Umbilical cord (tissue), 1 donor: ENCODE measurements at regions not wholly inside any gene's neighbourhood (a gene's known extent, or its start where the extent isn't known, plus 50 kb on each side); places are given as distances from the start of the nearest gene placed in this dataset.

Experiments
- DNase-seq: peaks from one replicate; pipeline ENCODE4 v3.0.0-alpha.2; 2015; ENCODE audit warnings: low spot score

DNA sequence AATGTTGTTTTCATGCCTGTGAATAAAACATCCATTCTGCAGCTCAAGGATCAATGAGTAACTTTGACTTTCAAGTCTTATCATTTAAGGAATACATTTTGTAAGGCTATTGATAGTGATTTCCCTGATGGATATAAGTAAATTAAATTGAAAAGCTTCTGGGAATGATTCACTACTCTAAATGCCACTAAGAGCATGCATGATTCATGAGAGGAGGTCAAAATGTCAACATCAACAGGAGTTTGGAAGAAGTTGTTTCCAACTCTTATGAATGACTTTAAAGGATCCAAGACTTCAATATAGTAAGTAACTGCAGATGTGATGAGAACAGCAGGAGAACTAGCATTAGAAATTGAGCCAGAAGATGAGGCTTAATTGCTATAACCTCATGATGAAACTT lies 1487.3 kb downstream of the PCDH7 start:
- no peak for DNase-seq

DNA sequence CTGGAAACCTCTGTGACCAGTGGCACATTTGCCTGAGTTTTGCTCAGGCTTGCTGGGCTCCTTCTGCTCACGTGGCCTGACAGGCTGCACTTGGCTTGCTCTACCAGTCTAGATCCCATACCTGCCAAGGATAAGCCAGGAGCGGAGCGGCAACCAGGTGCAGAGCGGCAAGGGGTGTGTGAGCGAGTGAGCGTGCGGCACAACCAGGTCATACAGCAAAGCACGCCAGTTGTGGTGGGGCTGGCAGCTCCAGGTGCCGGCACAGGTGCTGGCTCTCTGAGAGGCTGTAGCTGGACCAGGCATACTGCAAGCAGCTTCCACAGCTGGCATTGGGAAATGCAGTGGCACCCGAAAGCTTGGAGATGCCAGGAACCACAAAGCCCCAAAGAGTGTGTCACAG lies 1495.1 kb downstream of the PCDH7 start:
- DNase-seq = no peak

DNA sequence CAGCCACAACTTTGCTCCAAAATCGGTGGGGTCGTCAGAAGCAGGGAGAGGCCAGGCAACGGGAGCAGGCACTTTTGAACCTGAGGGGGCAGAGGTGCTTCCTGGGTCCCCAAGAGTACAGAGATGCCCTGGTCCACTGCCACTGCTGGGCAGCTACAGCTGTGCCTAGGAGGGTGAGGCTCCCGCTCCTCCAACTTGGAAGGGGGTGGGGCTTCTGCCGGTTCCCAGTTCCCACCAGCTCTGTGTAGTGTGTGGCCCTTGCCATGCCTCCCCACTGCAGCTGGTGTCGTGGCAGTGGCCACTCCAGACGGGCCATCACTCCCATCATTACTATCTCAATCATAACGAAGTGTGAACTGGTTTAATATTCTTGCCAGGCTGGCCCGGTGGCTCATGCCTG lies 1496.3 kb downstream of the PCDH7 start:
- DNase-seq = no peak

DNA sequence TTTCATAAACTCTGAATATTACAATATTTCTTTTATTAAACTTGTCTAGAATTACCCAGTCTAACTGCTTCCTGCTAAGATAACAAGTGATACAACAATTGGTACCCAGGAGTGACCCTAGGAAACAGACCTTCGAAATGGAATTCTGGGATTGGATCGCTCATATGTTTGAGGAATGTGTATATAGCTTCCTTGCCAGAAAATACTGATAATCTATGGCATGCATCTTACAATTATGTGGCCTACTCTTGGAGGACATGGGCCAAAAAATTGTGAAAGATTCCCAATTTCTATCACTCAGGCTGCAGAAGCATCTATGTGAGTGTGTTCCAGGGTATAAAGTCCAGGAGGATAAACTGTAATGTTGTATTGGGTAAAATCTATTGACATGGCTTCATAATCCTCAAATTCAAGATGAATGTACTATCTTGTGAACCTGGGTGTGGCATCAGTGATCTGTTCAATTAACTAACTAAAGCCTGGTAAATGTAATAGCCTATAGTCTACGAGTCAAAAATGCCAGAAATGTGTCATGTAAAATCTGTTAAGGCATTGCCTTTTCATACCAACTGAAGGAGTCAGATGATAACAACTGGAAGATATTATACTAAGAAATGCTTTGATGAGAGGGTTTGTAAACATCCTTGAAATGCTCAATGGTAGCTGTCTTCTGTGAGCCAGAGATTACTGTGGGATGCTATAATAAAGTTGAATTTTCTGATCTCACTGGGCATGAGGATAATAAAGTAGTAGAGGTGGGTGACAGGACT lies 1499.3 kb downstream of the PCDH7 start:
- DNase-seq = peak; percentile 2

DNA sequence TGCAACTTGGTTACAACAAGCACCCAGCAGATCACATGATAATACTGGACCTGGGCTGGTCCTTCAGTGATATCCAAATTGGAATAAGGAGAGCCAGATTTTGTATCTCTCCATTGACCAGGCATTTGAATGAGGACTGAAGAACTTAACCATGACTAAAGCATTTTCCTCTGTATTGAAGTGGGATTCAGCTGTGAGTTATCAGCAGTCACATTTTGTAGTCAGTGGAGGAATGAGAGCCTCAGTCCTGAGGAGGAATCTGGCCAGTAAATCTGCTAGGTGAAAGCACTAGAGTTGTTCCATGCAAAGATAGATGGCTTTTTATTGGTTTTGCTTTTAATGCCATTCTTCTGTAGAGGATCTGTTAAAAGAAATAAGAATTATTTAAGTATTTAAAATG lies 1506.0 kb downstream of the PCDH7 start:
- no peak for DNase-seq

DNA sequence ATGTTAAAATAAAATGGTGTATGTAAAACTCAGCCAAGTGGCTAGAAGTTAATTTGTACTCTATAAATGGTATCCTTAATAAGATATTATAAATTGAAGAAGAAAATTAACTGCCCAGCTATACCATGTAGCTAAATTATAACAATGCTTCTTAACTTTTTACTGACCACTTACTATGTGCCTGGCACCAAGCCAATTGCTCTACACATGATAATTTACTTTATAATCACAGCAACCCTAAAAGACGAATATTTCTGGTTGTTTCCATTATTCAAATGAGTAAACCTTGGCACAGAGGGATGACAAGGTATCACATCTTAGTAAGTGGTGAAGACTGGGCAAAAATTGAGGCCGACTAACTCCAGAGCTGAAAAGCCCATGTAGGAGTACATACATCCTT lies 1506.6 kb downstream of the PCDH7 start:
- no peak for DNase-seq

DNA sequence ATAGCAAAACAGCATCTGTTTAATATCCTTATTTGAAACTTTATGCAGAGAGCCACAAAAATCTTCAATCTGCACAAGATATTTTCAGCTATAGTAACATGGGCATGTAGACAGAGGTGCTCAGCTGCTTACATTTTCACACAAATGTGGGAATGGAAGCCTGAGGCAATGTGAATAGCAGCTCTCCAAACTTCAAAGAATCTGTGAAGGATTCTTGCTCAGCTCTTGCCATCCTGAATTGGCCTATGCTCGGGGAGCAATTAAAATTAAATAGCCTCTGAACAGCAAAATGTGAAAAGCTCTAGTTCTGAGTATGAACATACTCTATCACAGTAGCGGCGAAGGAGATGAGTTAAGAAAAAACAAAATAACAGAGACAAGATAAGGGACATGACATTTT lies 1523.8 kb downstream of the PCDH7 start:
- DNase-seq = no peak

DNA sequence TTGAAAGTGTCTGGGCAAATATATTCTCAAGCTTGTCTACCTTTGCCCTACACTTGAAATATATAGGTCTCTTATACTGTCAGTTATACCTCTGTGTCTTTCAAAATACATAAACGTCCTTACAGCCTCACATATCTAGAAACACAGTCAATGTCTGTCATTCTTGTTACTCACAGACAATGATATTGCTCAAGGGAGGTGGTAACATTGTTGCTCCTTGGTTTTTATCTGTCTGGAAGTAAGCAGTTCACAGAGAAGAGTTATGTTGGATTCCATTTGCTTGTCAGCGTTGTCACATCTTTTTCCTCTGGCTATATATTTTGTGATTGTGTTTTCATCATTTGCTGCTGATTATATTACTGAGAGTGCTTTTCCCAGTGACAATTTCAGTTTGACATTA lies 1528.9 kb downstream of the PCDH7 start:
- DNase-seq = no peak

DNA sequence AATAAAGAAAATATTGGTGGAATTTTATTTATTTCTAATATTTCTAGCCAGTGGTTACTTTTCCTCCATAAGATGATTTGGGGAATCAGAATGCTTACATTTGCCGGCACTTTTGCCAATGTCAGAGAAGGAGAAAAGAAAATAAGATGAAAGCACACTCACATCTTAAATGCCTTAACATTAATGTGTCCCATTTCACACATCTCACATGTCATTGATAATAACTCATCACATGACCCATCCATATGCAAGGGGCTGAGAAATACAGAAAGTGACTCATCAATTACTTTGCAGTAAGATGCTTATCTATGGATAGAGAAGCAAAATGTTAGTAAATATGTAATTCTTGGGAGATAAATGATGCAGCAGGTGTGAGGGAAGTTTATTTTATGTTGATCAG lies 1531.0 kb downstream of the PCDH7 start:
- no peak for DNase-seq

DNA sequence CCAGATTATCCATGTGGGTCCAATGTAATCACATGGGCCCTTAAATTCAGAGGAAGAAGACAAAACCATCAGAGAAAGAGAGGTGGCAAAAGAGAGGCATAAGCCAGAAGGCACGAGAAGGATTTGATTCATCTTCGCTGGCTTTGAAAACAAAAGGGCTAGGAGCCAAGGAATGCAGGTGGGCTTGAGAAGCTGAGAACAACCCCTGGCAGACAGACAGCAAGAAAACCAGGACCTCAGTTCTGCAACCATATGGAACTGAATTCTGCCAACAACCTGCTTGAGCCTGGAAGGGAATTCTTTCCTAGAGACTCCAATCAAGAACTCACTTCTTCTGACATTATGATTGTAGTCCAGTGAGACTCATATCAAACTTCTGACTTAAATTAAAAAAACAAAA lies 1531.8 kb downstream of the PCDH7 start:
- no peak for DNase-seq

DNA sequence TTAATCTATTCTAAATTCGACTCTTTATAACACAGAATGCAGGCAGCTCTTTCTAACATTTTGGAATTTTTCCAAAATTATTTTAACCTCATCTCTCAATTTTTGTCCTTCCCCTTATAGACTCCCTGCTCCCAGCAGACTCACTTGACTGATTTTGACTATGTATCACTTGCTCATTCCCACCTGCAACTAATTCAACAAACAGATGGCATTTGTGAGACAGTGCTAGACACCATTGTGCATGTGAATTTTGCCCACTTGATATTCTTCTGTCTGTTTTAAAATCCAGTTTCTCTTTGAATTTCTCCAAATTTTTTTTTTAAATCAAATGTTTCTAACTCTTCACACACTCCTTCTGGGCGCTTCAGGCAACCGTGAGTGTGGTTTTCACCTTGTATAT lies 1534.0 kb downstream of the PCDH7 start:
- no peak for DNase-seq

DNA sequence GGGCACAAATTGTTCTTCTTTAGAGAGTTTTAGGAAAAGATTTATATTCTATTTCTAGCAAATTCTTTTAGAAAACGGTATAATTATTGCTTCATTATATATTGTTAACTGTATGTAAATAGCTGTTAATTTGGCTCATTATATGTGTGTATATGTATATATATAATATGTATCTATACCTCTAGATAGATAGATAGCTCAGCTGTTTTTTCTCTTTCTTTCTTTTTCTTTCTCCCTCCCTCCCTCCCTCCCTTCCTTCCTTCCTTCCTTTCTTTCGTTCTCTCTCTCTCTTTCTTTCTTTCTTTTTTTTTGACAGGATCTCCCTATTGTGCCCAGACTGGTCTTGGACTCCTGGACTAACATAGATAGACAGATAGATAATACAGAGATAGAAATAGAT lies 1538.8 kb downstream of the PCDH7 start:
- no peak for DNase-seq

DNA sequence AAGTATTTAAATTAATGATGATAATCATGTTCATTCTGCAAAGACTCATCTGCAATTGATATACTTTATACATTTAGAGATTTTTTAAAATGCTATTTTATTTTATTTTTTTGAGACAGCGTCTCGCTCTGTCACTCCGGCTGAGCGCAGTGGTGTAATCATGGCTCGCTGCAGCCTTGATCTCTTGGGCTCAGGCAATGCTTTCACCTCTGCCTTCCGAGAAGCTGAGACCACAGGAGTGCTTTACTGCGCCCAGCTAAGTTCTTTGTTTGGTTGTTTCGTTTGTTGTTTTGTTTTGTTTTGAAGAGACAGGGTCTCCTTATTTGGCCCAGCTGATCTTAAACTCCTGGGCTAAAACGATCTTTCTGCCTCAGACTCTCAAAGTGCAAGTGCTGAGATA lies 1541.0 kb downstream of the PCDH7 start:
- no peak for DNase-seq

DNA sequence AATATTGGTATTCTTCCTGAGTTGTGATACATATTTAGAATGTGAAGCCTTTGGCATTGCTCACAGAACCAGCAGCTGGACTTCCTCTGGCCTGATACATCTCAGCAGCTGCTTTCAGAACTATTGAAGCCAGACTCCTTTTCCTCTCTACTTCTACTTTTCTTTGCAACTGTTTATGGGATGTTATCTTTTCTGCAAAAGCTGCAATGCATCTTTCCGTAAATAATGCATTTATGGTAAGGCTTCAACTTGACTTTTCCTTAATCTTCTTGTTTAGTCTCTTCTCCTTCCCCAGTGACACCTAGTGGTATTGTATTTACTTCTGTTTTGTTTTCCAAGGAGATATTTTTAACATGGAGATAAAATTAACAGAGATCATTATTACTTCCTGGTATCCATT lies 1548.7 kb downstream of the PCDH7 start:
- peak; percentile 61 for DNase-seq

DNA sequence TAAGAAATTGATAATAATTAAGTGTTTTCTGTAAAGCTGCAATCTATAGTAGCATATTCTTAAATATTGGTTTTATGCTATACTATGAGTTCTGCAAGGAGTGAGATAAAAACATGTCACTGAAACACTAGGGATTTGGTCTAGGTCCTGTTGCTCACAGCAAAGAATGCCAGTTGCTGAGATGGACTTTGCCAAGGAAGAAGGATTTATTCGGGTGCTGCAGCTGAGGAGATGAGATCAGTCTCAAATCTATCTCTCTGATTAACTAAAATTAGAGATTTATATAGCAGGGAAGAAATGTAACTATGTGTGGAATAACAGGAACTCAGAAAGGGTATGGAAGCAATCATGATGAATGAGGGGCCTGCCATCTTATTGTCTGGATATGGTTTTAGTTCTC lies 1569.9 kb downstream of the PCDH7 start:
- DNase-seq = no peak

DNA sequence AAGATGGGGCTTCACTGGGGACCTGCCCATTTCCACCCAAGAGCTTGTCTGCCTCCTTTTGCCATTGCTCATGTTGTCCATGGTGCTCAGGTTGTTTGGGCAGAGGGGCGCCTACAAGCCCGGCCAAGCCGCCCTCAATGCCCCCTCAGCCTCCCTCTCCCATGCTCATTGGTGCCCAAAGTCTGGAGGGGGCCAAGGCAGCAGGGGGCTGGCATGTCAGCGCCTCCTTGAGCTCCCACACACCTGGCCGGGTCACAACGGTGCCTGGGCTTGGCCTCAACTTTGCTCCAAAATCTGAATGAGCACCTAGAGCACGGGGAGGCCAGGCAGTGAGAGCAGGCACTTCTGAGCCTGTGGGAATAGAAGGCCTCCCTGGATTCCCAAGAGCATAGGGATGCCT lies 1598.8 kb downstream of the PCDH7 start:
- no peak for DNase-seq

DNA sequence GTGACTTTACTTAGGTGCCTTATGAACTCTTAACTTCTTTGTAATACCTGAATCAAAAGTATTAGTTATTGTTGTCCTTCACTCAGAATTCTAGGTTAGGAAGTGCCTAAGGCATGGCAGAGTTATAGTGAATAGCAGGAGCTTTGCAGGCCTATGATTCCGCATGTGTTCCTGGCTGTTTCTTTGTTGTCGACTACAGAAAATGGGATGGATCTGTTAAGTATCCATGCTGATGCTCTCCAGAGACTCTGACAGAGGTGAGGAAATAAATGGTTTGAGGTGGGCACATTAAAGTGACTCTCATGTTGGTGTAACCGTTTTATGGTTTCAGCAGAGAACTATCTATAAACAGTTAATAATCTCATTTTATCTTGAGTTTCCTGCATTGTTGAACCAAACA lies 1601.3 kb downstream of the PCDH7 start:
- no peak for DNase-seq

DNA sequence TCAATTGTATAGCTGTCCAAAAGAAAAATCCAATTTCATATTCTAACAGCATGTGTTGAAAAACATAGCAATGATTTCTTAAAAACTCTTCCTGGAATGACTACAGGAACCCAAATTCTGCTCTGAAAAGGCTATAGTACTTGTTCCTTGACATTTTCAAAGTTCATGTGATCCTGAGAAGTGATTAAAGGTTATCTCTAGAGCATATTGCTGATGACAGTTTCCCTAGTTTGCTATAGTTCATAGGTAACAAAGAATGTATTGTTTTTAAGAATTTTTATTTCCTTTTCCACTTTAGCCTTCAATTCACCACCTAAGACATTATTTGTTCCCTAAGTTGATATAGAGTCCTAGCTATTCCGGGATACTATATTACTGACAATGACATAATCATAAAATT lies 1614.6 kb downstream of the PCDH7 start:
- DNase-seq = no peak

DNA sequence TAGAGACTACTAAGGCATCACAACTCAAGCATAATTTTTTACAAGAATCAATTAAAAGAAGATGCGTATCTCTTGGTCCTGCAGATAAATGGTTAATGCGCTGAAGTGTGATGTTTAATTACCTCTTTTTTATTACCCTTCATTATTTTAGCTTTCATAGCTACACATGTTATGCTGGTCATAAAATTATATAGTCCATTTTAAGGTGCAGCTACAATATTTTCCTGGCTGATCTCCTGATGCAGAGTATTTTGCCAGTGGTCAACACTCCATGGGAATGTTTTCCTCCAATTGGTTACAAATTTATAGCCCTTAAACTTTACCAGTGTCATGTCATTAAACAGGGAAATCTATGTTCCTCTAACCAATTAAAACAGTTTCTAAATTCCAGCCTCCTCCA lies 1617.2 kb downstream of the PCDH7 start:
- DNase-seq = no peak

DNA sequence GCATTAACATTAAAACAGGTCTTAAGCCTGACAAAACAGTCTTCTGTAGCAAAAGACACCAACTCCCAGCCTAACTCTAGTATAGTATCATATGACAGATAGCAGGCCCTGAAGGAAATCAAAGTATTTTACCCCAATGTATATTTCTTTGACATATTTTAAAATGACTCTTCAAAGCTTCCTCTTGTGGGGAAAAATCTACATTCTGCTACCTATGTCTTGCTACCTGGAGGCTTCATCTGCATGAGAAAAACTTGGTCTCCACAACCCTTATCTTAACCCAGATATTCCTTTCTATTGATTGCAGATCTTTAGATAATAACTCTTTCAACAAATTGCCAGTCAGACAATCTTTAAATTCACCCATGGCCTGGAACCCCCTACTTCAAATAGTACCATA lies 1620.4 kb downstream of the PCDH7 start:
- no peak for DNase-seq

DNA sequence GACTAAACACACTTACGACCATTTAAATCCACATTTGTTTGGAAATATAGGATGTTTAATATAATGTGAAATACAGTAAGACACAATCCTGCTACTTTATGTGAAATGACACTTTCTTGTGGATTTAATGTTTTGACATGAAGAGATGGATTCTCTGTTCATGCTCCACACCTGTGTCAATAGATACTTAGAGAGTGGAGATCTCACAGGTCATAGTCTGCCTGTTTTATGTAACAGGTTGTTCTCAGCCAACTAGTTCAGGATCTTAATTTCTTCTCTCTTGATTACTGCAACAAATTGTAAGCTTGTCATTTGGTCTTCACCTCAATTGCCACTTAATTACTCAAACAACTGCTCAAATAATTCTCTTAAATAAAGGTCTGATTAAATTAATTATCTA lies 1621.2 kb downstream of the PCDH7 start:
- DNase-seq = no peak

DNA sequence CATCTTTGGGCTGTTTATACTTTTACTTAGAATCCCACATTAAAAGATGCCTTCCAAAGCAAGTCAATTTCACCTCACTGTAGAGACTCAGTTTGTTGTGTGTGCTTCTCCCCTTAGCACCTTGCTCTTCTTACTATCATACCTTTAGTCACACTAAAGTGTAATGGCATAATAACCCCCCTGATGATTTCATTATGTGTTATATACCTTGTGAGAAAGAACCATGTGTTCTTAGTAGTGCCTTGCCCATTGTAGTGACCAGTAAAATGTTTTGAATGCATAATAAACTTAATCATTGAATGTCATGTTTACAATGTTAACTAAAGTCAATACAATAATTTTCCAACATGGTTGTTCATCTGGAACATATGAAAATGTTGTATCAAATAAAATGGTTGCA lies 1621.9 kb downstream of the PCDH7 start:
- no peak for DNase-seq

DNA sequence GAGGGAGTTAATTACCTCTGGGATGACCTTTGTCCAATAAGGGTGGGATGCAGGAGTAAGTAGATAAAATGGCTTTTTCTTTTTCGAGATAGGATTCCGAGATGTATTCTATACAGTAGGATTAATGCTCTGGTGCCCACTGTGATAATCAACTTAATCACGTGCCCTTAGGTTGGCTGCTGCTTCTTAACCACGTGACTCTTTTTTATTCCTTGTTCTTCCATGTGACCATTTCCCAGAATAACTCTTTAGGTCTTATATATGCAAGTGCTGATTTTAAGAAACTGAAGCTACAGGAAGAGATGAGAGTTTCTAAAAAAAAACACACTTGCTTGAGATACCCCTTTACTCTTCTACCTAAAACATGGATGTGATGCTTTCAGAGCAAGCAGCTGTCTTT lies 1628.9 kb downstream of the PCDH7 start:
- no peak for DNase-seq

DNA sequence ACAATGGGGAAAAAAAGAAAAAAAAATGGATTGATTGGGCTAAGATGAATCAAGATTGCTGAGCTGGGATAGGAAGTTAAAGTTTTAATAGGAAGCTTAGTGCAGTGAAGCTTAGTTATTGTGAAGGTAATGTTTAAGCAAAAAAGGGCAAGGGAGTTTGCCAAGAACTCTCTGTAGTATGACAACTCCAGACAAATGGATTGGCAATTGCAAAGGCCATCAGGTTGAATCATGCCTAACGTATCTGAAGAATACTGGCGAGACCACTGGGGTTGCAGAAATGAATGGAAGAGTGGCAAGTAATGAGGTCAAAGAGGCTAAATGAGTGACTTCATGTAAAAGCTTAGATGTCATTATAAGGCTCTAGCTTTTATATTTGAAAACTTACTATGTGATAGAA lies 1654.0 kb downstream of the PCDH7 start:
- no peak for DNase-seq
